GM21717 (cell line): ENCODE measurements at regions not wholly inside any gene's neighbourhood (a gene's known extent, or its start where the extent isn't known, plus 50 kb on each side); places are given as distances from the start of the nearest gene placed in this dataset.

Experiments used
- ATAC-seq: cut with Tn5 transposase; IDR thresholded peaks from one replicate; pipeline ENCODE4 v1.9.1; 2021; ENCODE audit warnings: mild to moderate bottlenecking, moderate library complexity; ENCODE audit not compliant: unreplicated experiment

DNA sequence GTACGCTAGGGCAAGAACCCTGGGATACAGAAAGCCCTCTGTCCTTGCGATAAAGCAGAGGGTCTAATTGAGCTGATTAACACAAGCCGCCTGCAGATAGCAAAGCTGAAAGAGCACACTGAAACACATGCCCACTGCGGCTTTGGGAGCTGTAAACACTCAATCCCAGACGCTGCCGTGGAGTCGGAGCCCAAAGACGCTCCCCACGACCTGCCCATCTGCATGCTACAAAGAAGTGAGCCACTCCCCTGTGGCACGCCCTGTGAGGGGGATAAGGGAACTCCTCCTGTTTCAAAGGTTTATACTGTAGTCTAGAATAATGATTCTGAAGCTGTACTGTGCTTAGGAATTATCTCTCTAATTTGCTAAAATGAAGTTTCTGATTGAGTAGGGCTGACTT, 985.6 kb upstream of the GHITM start:
- no peak for ATAC-seq

DNA sequence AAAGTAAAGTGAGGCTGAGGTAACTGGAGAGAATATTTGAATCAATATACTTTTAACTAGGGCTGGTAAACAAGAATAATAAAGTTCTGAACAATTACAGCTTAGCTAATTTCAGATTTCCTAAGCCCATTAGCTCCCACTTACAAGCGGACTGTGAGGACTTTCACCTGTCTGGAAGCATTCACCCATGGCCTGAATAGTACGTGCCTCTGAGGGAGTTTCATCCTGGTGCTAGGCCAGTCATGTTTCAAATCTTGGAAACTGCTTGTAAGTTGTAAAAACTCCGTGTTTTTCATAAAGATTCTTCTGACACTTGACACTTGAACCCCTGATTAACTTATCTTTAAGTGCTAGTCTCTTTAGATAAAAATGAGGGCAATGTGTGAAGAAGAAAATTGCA, 975.2 kb upstream of the GHITM start:
- ATAC-seq, result no peak

DNA sequence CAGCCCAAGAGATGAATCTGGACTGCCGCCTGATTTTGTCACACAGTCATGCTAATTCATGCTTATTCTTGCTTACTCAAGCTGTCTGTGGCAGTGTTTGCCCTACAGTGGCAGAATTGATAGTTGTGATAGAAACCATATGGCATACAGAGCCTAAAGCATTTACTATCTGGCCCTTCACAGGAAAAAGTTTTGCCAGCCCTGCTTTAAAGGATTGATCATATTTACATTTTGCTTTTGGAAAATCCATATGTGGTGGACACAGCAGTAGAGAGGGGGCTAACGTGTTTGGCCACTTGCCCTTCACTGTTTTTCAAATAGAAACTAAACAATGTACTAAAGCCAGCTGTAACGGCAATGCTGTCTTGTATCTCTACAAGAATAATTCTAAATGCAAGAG, 974.0 kb upstream of the GHITM start:
- no peak for ATAC-seq

DNA sequence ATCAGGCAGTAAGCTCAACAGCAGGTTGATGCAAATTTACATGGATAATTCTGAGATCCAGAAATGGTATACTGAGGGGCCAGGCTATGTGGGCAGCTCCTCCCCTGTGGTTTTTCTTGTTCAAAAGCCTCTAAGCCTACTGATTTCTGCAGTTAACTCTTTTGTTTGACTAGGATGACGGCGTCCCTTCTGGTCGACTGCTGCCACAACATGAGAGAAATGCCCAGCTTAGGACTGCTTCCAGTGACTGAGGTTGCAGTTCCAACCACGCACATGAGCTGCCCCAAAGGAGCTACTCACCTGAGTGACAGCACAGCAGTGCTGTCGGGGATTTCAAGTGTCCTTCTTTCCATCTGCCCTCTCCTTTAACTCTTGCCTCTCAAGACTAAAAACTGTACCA, 973.0 kb upstream of the GHITM start:
- ATAC-seq, result no peak

DNA sequence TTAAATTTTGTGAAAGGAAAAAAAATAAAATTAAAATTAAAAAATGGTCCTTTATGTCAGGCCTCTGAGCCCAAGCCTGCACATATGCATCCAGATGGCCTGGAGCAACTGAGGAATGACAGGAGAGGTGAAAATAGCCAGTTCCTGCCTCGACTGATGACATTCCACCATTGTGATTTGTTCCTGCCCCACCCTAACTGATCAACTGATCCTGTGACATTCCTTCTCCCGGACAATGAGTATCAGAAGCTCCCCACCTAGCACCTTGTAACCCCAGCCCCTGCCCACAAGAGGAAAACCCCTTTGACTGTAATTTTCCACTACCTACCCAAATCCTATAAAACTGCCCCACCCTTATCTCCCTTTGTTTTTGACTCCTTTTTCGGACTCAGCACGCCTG, 972.2 kb upstream of the GHITM start:
- no peak for ATAC-seq

DNA sequence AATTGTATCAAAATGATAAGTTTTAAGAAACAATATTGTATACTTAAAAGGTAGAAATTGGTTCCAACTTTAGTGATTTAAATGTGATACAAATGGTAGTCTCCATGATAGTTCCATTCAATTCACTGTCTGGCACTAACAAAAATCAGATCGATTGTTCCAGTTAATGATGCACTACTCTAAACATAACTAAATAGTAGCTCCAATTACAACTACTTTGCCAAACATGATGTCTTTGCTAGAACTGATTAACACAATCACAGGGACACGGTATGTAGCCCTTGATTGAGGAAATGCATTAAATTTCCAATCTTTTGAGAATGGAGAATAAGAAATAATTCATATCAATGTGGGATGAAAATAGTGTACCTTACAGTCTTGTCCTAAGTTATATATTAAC, 962.4 kb upstream of the GHITM start:
- ATAC-seq, result no peak

DNA sequence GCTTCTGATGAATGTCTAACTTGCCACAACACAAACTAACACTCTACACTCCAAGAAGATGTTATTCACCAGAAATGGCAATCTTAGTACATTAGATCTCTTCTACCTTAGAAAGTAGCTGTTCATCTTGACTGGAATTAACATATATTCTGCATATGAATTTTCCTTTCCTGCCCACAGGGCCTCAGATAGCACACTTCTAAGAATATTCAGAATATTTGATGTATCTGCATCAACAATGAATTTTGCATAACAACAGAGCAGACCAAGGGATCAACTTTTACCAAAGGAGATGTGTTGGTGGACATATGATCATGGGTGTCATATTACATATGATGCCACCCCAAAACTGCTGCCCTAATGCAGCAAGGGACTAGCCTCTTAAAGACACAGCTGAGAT, 960.8 kb upstream of the GHITM start:
- no peak for ATAC-seq

DNA sequence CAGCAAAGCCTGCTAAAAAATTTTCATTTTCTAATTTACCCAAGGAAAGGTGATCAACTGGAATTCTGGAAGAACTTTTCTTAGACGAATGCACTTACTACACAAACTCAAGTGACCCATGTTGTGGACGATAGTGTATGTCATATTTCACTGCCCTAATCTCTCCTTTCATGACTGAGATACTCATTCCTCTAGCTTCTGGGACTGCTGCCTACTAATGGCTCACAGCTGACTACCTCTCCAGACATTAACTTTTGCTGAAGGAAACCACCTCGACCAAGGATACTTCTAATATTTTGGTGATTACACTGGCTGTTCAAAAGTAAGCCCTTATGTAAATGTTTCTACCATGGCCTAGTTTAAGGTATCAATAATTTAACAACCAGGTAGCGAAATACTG, 959.9 kb upstream of the GHITM start:
- ATAC-seq, result no peak

DNA sequence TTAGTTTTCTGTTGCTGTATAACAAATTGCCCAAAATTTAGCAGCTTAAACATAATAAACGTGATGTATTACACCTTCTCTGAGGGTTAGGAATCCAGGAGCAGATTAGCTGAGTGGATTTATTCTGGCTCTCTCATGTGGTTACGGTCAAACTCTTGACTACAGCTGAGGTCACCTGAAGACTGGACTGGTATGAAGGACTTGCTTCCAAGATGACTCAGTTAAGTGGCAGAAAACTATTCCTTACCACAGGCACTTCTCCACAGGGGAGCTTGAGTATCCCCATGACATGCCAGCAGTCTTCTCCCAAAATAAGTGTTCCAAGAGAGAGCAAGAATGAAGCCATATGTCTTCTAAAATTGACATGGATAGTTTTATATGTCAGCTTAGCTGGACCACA, 957.2 kb upstream of the GHITM start:
- ATAC-seq, result no peak

DNA sequence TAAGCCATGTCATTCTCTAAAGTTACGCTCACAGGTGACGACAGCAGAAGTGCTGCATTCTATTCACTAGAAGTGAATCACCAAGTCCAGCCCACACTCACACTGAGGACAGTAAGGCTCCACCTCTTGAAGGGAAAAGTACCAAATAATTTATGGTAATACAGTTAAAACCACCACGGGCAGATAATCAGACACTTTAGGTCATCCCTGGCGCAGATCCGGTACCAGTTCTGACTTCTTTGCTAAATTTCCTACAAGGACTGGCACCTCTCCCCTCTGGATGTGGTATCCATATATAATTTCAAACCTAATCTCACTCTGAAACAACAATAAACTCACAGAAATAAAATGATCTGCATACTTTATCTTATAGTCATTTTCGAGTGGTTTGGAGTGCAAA, 954.7 kb upstream of the GHITM start:
- no peak for ATAC-seq

DNA sequence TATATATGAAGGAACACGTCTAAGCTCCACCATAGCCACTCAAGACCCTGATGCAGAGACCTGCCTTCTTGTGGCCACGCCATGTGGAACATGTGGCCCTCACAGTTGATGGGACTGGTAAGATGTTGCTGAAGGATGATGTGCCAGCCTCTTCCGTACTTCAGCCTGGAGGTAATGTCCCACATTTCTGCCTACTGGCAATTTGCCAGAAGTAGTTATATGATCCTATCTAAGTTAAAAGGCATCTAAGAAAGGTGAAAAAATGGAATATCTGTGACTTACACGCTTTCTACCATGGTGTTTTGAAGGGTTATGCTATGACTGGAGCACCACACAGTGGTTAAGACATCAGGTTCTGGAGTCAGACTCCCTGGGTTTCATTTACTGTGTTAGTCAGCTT, 948.7 kb upstream of the GHITM start:
- no peak for ATAC-seq

DNA sequence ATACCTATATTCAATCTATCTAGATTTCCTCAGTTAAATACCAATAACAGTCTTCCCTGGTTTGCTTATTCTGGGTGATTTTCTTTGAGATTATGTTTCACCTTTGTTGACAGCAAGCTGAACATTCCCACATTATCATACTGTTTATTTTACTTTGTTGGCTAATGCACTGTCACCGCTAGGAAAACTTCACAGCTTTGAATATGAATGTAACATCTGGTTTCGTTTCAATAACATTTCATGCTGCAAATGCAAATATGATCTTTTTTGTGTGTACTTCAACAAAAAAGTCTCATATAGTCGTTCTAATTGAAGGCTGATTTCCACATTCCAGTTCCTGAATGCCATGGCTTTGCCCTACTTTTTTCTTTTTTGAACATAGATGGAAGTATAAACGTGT, 946.3 kb upstream of the GHITM start:
- ATAC-seq, result no peak

DNA sequence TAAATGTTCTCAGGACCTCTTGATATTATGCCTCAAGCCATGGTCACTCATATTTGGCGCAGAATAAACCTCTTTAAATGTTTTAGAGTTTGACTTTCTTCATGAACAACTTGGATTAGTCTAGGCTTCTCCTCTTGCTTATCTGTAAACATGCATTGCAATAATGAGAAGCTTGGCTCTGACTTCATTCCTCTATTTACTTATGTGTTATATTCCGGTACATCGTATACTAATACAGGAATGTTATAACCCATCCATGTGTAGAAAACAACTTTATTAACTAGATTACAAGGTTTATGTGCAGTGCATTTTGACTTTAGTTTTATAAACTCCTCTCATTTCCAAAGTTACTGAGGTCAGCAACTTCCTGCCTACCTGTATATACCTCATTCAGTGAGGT, 944.3 kb upstream of the GHITM start:
- ATAC-seq, result no peak

DNA sequence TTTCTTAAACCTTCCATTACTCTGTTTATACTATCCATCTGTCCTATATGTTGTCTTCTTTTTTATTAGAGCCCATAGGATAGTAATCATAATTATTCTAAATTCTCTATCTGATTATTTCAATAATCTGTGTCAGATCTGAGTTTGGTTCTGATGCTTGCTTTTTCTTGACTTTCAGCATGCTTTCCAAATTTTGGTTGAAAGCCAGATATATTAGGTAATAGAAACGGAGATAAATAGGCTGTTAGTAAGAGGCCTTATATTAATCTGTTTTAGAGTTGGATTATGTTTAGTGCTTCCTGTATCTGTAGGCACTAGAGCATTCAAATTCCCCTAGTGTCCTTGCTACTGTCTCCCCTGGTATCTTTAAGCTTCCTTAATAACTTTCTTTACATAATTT, 939.9 kb upstream of the GHITM start:
- no peak for ATAC-seq

DNA sequence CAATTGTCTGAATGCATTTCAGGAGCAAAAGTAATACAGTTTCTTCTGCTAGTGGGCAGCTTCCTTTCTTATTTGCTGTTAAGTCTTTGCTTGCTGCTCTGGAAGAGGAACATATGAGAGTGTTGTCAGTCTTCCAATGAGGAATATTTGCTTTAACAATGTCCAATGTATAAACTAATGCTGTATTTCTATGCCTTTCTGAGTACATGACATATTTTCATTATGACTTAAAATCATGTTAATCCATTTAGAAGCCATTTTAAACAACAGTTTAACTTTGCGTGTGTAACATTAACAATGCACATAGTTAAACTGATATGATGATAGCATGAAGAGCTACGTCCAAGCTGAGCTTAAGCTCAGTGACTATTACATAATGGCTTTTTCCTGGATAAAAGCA, 933.4 kb upstream of the GHITM start:
- no peak for ATAC-seq

DNA sequence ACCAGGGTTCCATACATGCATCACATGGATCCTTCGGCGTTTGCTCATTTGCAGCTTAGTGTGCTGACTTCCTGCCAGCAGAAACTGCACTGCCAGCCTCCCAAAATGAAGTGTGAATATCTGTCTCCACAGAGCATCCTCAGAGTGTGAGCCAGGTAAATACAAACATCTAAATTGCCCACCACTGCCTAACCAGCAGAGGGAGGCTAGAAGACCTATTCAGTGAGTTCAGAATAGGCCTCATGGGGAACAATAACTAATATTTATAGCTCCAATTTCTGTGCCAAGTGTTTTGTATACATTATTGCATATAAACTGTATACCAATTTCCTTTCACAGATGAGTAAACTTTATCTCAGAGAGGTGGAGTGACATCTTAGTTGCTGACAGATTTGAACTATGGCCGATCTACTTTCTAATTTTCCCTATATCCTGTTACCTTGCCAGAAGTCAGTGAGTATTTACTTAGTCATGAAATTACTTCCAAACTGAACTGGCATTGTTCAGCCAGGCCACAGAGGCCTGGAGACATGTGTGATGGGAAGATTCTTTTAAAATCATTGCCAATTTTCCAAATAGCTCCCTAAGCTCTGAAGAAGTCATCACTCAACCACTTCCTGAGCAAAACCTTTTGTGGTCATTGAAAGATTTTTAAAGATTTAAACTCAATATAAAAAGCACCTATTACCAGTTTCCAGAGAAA, 926.5 kb upstream of the GHITM start:
- no peak for ATAC-seq

DNA sequence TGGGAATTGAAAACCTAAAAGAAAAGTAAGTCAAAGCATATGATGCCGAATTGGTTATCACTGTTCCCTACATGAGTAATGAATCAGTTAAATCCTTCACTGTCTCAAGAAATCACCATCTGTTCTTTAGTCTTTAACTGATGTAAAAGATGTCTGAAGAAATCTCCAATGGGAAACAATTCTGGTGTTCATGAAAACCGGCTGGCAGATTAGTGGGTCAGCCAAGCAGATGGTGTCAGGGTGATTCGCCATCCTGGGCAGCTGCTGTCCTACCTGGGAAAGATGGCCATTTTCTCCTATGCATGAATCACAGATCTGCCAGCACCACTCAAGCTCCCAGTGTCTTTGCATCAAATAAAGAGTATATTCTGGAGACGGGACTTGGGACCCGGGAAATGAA, 925.2 kb upstream of the GHITM start:
- no peak for ATAC-seq

DNA sequence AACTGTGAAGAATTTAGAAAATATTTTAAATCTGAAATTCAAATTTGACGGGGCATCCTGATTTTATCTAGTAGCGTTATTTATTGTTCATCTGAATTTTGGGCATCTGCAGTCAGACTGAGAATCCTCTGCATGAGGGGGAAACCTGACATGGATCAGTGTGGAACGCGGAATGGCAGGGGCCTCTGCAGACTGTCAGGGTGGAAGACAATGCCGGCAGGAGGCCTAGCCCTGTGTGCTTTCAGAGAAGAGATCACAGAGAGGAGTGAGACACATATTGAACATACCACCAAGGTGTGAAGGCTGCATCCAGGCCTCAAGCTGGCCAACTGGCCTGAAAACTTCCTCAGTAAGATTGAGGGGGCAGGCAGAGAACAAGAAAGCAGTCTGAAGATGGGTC, 921.1 kb upstream of the GHITM start:
- no peak for ATAC-seq

DNA sequence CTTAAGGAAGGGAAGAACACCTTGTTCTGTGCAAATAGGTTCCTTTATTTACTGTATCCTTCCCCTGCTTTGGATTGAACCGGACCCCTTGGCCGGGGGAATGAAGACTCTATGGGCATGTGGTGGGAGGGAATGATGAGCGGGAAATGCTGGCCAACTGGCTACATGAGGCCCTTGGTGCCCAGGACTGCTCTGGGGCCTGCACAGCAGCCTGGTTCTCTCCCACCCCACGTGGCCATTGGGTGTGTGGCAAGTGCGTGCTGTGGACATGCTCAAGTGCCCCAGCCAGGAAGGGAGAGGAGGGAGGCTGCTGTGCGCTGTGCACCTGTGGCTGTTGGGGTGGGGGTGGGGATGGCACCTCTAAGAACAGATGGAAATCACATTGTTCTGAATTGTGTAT, 917.0 kb upstream of the GHITM start:
- ATAC-seq, result no peak

DNA sequence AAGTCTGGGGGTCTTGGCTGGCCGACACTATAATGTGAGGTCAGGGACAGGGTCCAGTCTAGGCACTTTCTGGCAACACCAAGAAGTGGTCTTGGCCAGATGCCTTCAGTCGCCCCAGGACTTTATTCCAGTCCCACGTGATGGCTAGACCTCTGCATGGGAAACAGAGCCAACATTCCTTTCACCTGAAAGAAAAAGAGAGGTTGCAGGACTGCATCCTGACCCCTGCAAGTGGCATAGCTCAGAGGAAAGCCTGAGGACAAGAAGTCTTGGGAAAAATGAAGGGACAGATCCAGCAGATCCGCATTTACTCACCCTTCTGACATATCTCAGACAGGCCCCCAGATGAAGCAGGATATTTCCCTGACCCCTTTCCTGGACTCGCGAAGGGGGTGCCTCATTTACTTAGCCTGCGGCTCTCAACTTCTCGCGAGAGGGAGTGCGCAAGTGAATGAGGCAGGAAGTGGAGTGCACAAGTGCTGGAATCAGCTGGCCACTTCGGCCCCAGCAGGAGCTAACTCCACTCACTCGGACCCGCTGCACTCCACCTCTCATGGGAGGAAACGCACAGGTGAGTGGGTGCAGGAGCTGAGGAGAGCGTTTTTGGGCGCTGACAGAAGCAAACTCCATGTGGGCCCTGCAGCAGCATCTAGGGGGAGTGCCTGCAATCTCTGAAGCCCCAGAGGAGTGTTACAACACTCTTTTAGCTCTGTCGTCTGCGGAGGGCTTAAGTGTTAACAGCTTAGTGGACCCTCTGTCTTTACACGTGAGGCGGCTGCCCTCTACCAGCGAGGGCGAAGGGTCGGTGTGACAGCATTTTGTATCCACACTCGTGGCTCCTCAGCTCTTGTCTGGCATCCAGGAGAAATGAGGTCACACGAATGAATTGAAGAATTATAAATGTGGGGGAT, 916.2 kb upstream of the GHITM start:
- ATAC-seq, result no peak

DNA sequence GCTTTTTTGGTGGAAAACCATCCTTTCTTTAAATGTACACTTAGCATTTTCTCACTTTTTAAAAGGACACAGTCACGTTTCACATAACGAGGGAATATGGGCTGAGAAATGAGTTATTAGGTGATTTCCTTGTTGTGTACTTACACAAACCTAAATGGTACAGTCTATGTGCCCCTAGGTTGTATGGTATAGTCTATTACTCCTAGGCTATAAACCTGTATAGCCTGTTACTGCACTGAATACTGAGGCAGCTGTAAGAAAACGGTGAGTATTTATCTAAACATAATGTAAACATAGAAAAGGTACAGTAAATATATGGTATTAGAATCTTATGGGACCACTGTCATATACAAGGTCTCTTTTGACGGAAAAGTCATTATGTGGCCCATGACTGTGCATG, 913.5 kb upstream of the GHITM start:
- no peak for ATAC-seq

DNA sequence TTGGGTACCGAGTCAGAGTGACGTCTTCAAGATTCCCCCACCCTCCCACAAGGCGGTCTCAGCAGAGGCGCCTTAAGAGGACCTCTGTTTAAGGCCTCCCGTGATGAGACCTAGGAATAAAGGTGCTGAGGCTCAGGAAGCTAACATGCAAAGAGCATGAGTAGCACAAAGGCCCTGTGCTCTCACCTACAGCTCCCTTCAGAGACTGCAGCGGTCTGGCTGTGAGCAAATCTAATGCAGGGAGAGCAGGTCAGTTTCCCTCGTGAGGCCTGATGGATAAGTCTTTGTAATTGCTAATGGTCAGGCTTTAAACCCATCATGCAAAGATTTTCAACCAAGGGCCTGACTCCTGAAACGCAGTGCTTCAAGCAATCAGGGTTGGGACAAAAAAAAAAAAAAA, 909.3 kb upstream of the GHITM start:
- ATAC-seq, result no peak

DNA sequence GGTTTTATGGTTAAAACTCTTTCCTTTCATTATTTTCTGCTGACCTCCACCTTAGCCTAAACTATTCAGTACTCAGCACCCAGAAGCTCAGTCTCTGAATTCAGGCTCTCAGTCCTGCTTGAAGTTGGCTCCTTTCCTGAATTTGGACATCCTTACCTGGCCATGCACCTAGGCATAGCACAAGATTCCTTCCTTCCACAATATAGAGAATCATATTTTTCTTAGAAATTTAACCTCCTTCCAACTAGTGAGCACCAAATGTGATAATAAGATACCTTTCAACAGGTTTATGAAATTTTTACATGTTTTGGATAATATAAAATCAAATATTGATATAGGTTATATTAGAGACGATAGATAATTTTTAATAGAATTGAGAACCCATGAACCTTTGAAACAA, 905.6 kb upstream of the GHITM start:
- ATAC-seq, result no peak
